Activated T-helper 2 cell treated with anti-CD3 and anti-CD28 coated beads, Interferon-gamma antibody, Interleukin-2, Interleukin-4, amounts not matched to agents 10 μg/mL and 5 μg/mL and 100 μg/mL, durations not matched to agents 14 hours and 24 hours and 36 hours (primary cell): ENCODE measurements at regions not wholly inside any gene's neighbourhood (a gene's known extent, or its start where the extent isn't known, plus 50 kb on each side); places are given as distances from the start of the nearest gene placed in this dataset.

ENCODE experiments used
- DNase-seq: peaks from one replicate; pipeline ENCODE4 v3.0.0; 2021; ENCODE audit warnings: low spot score
- H3K27ac Mint-ChIP-seq: one replicate; pipeline ENCODE4 v1.8.0; 2021; ENCODE audit warnings: mixed read lengths
- H3K27me3 Mint-ChIP-seq: one replicate; pipeline ENCODE4 v1.8.0; 2021; ENCODE audit warnings: low read depth, mixed read lengths
- H3K36me3 Mint-ChIP-seq: one replicate; pipeline ENCODE4 v1.8.0; 2021; ENCODE audit warnings: low read depth, mixed read lengths
- H3K4me1 Mint-ChIP-seq: one replicate; pipeline ENCODE4 v1.8.0; 2021; ENCODE audit warnings: low read depth, mixed read lengths
- H3K4me3 Mint-ChIP-seq: one replicate; pipeline ENCODE4 v1.8.0; 2021; ENCODE audit warnings: low read depth, mild to moderate bottlenecking, moderate library complexity, mixed read lengths
- H3K9me3 Mint-ChIP-seq: one replicate; pipeline ENCODE4 v1.8.0; 2021; ENCODE audit warnings: mixed read lengths
- intact Hi-C: fragments of 100-400 bp; cut with micrococcal nuclease; formaldehyde crosslinking; loops from one replicate; pipeline ENCODE4 v1.15.1; 2023

DNA sequence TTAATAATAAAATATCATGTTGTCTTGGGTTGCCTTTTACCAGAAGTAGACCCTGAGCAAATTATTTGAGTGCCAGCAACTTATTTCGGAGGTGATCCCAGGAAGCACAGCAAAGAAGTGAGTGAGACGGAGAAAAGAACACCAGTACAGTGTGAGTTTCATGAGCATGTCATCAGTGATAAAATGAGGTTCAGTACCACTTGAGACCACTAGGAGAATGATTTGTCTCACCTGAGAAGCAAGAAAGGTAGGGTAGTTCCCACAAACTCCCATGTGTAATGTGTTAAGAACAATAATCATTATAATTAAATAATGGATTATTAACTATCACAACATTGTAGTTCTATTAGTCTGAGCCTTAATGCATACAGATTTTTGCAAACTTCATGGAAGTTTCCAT is 112.8 kb upstream of the DMD start:
- intact Hi-C loops: no loop called here
- no peak overlapping the region for H3K4me3 Mint-ChIP-seq
- no peak overlapping the region for H3K27ac Mint-ChIP-seq
- no peaks in the 10 kb centered on the region for H3K36me3 Mint-ChIP-seq
- no peaks in the 10 kb centered on the region for H3K4me1 Mint-ChIP-seq
- DNase-seq: no peak
- no peaks in the 10 kb centered on the region for H3K9me3 Mint-ChIP-seq
- H3K27me3 Mint-ChIP-seq: no peaks in the 10 kb centered on the region

- no peaks in the 10 kb centered on the region for H3K9me3 Mint-ChIP-seq
- H3K27me3 Mint-ChIP-seq: no peaks in the 10 kb centered on the region
- no peak overlapping the region for H3K27ac Mint-ChIP-seq
- no peak for DNase-seq
- intact Hi-C loops: no loop called here
- no peaks in the 10 kb centered on the region for H3K4me1 Mint-ChIP-seq
- no peaks in the 10 kb centered on the region for H3K36me3 Mint-ChIP-seq
- no peak overlapping the region for H3K4me3 Mint-ChIP-seq
Observed at GRCh38 chrX:33307911-33308354, 96.6 kb upstream of the DMD start.

GRCh38 chrX:33298622-33299021 is 87.3 kb upstream of the DMD start:
- Mint-ChIP-seq H3K27ac (no peak overlapping the region), H3K9me3 (peaks cover 4% of the 10 kb centered on the region), H3K27me3 (no peaks in the 10 kb centered on the region), H3K36me3 (no peaks in the 10 kb centered on the region), H3K4me1 (no peaks in the 10 kb centered on the region), H3K4me3 (no peak overlapping the region)
- intact Hi-C loops: no loop called here
- no peak for DNase-seq

GRCh38 chrX:33285550-33285949 is 74.2 kb upstream of the DMD start:
- H3K36me3 Mint-ChIP-seq: no peaks in the 10 kb centered on the region
- peaks cover 17% of the 10 kb centered on the region for H3K9me3 Mint-ChIP-seq
- H3K27me3 Mint-ChIP-seq: no peaks in the 10 kb centered on the region
- intact Hi-C loops: no loop called here
- no peak for DNase-seq
- H3K4me3 Mint-ChIP-seq: no peak overlapping the region
- no peaks in the 10 kb centered on the region for H3K4me1 Mint-ChIP-seq
- H3K27ac Mint-ChIP-seq: no peak overlapping the region

DNA sequence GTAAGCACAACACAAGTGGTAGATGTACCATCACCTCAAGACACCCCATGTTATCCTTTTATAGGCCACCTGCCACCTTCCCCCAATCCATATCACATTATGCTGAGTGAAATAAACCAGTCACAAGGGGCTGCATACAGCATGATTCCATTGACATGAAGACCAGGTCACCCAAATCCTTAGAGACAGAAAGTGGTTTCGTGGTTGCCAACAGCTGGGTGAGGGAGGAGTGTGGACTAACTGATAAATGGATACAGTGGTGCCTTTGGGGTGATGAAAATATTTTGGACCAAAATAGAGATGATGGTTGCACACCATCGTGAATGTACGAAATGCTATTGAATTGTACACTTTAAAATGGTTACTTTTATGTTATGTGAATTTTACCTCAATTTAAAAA is 65.7 kb upstream of the DMD start:
- no peaks in the 10 kb centered on the region for H3K36me3 Mint-ChIP-seq
- no peaks in the 10 kb centered on the region for H3K4me1 Mint-ChIP-seq
- peaks cover 3% of the 10 kb centered on the region for H3K9me3 Mint-ChIP-seq
- H3K27me3 Mint-ChIP-seq: no peaks in the 10 kb centered on the region
- no peak overlapping the region for H3K4me3 Mint-ChIP-seq
- intact Hi-C loops: no loop called here
- H3K27ac Mint-ChIP-seq: no peak overlapping the region
- DNase-seq: no peak

DNA sequence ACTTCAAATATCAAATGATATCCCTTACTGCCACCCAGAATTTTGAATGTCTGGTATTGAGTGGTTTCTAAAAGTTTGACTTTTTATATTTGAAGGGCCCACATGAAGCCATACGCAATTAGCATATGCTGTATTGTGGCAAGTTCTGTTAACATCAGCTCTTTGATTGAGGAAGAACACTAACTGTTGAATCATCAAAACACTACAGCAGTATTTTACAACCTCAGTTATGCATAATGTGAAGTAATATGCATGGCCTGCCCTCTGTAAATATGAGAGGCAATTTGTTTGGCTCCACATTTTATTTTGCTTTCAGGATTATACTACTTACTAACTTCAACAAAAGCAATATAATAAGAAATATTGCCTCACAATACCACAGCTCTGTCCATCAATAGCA is 62.2 kb upstream of the DMD start:
- no peaks in the 10 kb centered on the region for H3K27me3 Mint-ChIP-seq
- H3K4me1 Mint-ChIP-seq: no peaks in the 10 kb centered on the region
- H3K27ac Mint-ChIP-seq: no peak overlapping the region

DNA sequence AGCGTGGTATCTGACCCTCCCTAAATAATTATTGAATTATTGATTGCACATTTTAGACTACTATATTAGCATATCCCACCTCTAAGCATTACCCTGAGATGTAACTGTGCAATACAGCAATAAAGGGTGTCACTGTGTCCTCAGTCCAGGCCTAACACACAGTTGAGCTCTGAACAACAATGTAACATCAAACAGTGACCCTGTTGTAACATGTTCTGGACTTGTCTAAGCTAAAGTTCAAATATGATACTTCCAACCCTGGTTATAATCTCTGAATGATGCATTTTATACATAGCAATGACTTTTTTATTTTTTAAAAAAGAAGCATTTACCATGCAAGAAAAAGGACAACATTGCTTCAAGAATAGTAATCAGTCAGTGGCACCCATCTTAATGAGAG is 61.6 kb upstream of the DMD start:
- no peaks in the 10 kb centered on the region for H3K36me3 Mint-ChIP-seq
- peaks cover 3% of the 10 kb centered on the region for H3K9me3 Mint-ChIP-seq
- H3K4me3 Mint-ChIP-seq: no peak overlapping the region
- intact Hi-C loops: no loop called here
- no peaks in the 10 kb centered on the region for H3K4me1 Mint-ChIP-seq
- H3K27me3 Mint-ChIP-seq: no peaks in the 10 kb centered on the region
- no peak overlapping the region for H3K27ac Mint-ChIP-seq
- no peak for DNase-seq

More for the DNA sequence above, 62.2 kb upstream of the DMD start:
- DNase-seq: no peak
- intact Hi-C loops: no loop called here
- Mint-ChIP-seq H3K36me3 (no peaks in the 10 kb centered on the region), H3K9me3 (peaks cover 3% of the 10 kb centered on the region), H3K4me3 (no peak overlapping the region)
